ENCODE measurements at regions not wholly inside any gene's neighbourhood (a gene's known extent, or its start where the extent isn't known, plus 50 kb on each side); places are given as distances from the start of the nearest gene placed in this dataset.

DNA sequence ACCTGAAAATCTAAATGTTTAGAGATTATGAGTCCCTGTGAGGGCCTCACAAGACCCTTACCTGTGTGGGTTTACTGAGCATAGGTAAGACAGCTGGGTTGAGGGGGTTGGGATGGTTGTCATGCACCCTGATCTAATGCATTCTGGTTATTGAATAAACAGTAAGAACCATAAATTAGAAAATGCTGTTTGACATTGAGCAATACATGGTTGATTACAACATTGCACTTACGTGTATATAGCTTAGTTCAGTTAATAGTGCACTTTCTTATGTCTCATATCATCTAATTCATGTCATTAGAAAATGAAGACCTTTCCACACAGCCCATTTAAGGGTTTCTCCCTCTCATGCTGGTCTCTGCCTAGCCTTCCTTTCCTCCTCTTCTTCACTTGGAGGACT lies 253.5 kb upstream of the ATP5MC3 start:
- TF ChIP-seq EZH2 (IDR thresholded peaks at IDR 0.05; ENCODE audit: insufficient read depth, poor library complexity, severe bottlenecking) (no peak), EZH2phosphoT487 (IDR thresholded peaks at IDR 0.05; ENCODE audit: insufficient read depth, low read depth) (no peak)

All from GM23248 (cell line).